Brain microvascular endothelial cell (primary cell): ENCODE measurements at regions not wholly inside any gene's neighbourhood (a gene's known extent, or its start where the extent isn't known, plus 50 kb on each side); places are given as distances from the start of the nearest gene placed in this dataset.
A peak's percentile ranks its signal among the peaks of the same experiment; 100 is the strongest.

ENCODE experiments used
- DNase-seq: peaks from one replicate; pipeline ENCODE4 v3.0.0-alpha.2; 2020
- H3K27ac ChIP-seq: fragments of 250-450 bp; sonication (Bioruptor Pico); 2 replicates; pipeline ENCODE4 v1.5.1; 2020; ENCODE audit warnings: mild to moderate bottlenecking, moderate library complexity
- H3K27me3 ChIP-seq: fragments of 250-450 bp; sonication (Bioruptor Pico); replicated peaks from 2 replicates; pipeline ENCODE4 v1.5.1; 2020; ENCODE audit warnings: mild to moderate bottlenecking
- H3K36me3 ChIP-seq: fragments of 250-450 bp; sonication (Bioruptor Pico); replicated peaks from 2 replicates; pipeline ENCODE4 v1.5.1; 2020; ENCODE audit warnings: mild to moderate bottlenecking
- H3K4me3 ChIP-seq: 2 replicates; pipeline ENCODE4 v1.5.1; 2011; ENCODE audit warnings: low read depth, mild to moderate bottlenecking, control low read depth, low read length, moderate library complexity
- in situ Hi-C: cut with HindIII; loops from 2 replicates; pipeline ENCODE4 v1.10.0; 2017; ENCODE audit warnings: low sequenced_read_pairs, low pct_ligation_motif_present
- TF ChIP-seq, protein P1 (sequence below): IDR thresholded peaks from 2 replicates; pipeline ENCODE4 v1.5.1; 2011; ENCODE audit warnings: low read depth, mild to moderate bottlenecking, moderate library complexity, low read length, control low read depth, inconsistent platforms; ENCODE audit errors: missing control alignments

DNA sequence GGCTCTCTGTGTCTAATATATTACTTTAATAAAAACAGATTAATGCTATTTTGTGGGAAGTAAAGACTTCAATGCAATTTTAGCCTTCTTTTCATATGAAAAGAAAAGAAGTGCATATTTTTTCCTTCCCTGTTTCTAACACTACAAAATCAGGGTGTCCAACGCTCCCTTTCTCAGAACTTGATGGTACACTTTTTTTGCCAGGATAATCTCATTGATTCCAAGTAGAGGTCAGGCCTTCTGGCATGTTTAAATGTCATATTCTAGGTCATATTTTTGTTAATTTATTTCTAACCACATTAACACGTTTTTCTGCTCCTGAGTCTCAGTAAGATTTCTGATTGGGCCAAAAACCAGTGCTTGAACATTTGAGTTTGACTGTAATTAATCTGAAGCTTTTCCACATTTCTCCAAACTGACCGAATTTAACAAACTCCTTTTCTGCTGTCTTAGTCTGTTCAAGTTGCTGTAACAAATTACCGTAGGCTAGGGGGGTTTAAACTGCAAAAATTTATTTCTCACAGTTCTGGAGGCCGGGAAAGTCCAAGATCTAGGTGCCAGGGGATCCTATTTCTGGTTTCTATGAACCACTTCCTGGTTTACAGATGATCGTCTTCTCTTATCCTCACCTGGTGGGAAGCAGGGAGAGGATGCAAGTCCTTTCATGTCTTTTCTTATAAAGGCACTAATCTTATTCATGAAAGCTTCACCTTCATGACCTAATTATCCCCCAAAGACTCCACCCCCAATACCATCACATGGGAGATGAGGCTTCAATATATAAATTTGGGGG is 63.2 kb upstream of the ELL2 start:
- H3K27me3 ChIP-seq = no peaks in the 10 kb centered on the region
- no peak for DNase-seq
- TF ChIP-seq, protein P1, sequence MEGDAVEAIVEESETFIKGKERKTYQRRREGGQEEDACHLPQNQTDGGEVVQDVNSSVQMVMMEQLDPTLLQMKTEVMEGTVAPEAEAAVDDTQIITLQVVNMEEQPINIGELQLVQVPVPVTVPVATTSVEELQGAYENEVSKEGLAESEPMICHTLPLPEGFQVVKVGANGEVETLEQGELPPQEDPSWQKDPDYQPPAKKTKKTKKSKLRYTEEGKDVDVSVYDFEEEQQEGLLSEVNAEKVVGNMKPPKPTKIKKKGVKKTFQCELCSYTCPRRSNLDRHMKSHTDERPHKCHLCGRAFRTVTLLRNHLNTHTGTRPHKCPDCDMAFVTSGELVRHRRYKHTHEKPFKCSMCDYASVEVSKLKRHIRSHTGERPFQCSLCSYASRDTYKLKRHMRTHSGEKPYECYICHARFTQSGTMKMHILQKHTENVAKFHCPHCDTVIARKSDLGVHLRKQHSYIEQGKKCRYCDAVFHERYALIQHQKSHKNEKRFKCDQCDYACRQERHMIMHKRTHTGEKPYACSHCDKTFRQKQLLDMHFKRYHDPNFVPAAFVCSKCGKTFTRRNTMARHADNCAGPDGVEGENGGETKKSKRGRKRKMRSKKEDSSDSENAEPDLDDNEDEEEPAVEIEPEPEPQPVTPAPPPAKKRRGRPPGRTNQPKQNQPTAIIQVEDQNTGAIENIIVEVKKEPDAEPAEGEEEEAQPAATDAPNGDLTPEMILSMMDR = no peak
- H3K27ac ChIP-seq = no peak overlapping the region
- H3K4me3 ChIP-seq = no peak overlapping the region
- in situ Hi-C loops = no loop called here
- H3K36me3 ChIP-seq = no peaks in the 10 kb centered on the region

DNA sequence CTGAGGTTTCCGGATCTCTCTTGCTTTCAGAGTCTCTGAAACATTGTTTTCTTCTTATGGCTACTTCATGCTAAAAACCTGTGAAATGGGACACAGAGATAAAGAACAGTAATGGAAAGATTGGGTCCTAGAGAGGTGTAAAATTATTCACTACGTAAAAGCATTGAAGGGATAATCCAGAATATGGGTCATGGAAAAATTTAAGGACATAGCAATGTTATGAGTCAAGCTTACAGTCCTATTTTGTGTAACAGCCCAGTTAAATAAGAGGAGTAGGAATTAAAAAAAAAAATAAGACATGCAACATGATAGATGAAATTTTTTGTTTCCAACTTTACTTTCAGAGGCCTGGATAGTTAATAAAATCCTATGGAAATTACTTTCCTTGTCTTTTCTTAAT is 61.9 kb upstream of the ELL2 start:
- DNase-seq = no peak
- Histone ChIP-seq H3K27ac (peak overlapping the region; percentile 21), H3K27me3 (no peaks in the 10 kb centered on the region), H3K4me3 (no peak overlapping the region), H3K36me3 (no peaks in the 10 kb centered on the region)
- in situ Hi-C loops = no loop called here
- TF ChIP-seq, protein P1 = no peak

DNA sequence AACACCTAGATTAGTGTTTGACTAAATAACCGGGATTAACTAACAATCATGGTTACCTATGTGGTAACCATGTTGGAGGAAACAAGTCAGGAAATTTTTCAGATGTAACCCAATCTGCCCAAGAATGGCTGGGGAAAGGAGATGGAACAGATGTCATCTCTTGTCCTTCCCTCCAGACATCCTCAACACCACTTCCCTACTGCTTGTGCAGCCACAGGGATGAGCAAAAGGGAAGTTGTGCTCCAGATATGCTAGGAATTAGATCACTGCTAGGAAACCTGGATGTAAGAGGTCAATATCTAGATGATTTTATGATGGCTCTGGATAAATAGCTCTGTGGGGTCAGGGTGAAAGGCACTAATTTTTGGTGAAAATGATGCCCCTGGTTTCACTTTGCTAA is 61.3 kb upstream of the ELL2 start:
- TF ChIP-seq, protein P1 = no peak
- no peak for DNase-seq
- in situ Hi-C loops = no loop called here
- peak overlapping the region; percentile 21 for H3K27ac ChIP-seq
- no peaks in the 10 kb centered on the region for H3K27me3 ChIP-seq
- no peak overlapping the region for H3K4me3 ChIP-seq
- H3K36me3 ChIP-seq = no peaks in the 10 kb centered on the region

DNA sequence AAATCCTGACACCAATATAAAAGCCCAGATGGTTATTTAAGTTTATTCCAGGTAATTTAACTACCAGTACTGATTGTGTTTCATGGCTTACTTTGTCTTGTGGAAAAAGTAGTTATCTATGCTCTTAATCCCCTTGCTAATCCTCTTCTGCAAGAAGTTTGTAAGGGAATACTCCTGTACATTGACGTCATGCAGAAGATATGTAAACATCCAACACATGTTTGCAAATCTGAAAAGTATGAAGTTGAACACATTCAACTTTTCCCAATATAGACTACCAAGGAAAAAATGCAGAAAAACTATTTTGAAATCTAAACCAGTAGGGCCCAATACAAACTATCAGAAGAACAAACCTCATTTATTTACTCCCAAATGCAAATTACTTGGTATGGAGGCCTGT is 56.3 kb upstream of the ELL2 start:
- no peaks in the 10 kb centered on the region for H3K27me3 ChIP-seq
- no peak overlapping the region for H3K4me3 ChIP-seq
- in situ Hi-C loops = no loop called here
- TF ChIP-seq, protein P1 = no peak
- no peak overlapping the region for H3K27ac ChIP-seq
- DNase-seq = no peak
- no peaks in the 10 kb centered on the region for H3K36me3 ChIP-seq

GRCh38 chr5:96016216-96016615 is 54.6 kb upstream of the ELL2 start:
- Histone ChIP-seq H3K27me3 (no peaks in the 10 kb centered on the region), H3K4me3 (no peak overlapping the region), H3K27ac (no peak overlapping the region), H3K36me3 (no peaks in the 10 kb centered on the region)
- in situ Hi-C loops = no loop called here
- no peak for DNase-seq
- TF ChIP-seq, protein P1 = no peak

- TF ChIP-seq, protein P1 = no peak
- H3K4me3 ChIP-seq = no peak overlapping the region
- no peak overlapping the region for H3K27ac ChIP-seq
- in situ Hi-C loops = no loop called here
- H3K36me3 ChIP-seq = no peaks in the 10 kb centered on the region
- no peak for DNase-seq
- H3K27me3 ChIP-seq = no peaks in the 10 kb centered on the region
Measured at GRCh38 chr5:96015709-96016108, 54.1 kb upstream of the ELL2 start.
